ENCODE measurements at regions not wholly inside any gene's neighbourhood (a gene's known extent, or its start where the extent isn't known, plus 50 kb on each side); places are given as distances from the start of the nearest gene placed in this dataset.

DNA sequence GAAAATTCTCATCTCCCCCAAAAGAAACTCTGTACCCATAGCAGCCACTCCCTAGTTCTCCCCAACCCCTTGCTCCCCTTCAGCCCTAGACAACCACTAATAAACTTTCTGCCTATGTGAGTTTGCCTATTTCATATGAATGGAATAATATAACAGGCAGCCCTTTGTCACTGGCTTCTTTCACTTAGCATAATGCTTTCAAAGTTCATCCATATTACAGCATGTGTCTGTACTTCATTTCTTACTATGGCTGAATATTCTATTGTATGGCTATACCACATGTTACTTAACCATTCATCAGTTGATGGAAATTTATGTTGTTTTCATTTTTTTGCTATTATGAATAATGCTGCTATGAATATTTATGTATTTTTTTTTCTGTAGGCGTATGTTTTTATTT, 442.9 kb downstream of the SLC4A3 start:
- Histone ChIP-seq H3K36me3 (ENCODE audit: control insufficient read depth in 2 of 3, insufficient read depth in 3 of 3, low read length in 3 of 3) (no peaks in the 10 kb centered on the region), H3K4me3 (ENCODE audit: low read length in 3 of 3) (no peak overlapping the region), H3K9ac (ENCODE audit: low read length in 3 of 3) (no peak overlapping the region), H3K27ac (ENCODE audit: low read depth in 2 of 2, low read length in 2 of 2) (no peak overlapping the region), H3K27me3 (ENCODE audit: control insufficient read depth, insufficient read depth, low read length) (no peaks in the 10 kb centered on the region), H3K9me3 (ENCODE audit: control insufficient read depth in 2 of 3, insufficient read depth in 1 of 3, low read length in 3 of 3) (no peaks in the 10 kb centered on the region), H3K4me1 (ENCODE audit: control insufficient read depth in 2 of 3, insufficient read depth in 2 of 3, low read depth in 1 of 3, low read length in 3 of 3) (no peaks in the 10 kb centered on the region)
- TF ChIP-seq, protein P1, sequence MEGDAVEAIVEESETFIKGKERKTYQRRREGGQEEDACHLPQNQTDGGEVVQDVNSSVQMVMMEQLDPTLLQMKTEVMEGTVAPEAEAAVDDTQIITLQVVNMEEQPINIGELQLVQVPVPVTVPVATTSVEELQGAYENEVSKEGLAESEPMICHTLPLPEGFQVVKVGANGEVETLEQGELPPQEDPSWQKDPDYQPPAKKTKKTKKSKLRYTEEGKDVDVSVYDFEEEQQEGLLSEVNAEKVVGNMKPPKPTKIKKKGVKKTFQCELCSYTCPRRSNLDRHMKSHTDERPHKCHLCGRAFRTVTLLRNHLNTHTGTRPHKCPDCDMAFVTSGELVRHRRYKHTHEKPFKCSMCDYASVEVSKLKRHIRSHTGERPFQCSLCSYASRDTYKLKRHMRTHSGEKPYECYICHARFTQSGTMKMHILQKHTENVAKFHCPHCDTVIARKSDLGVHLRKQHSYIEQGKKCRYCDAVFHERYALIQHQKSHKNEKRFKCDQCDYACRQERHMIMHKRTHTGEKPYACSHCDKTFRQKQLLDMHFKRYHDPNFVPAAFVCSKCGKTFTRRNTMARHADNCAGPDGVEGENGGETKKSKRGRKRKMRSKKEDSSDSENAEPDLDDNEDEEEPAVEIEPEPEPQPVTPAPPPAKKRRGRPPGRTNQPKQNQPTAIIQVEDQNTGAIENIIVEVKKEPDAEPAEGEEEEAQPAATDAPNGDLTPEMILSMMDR (IDR thresholded peaks at IDR 0.05; ENCODE audit: borderline replicate concordance, extremely low read depth, insufficient read depth): no peak
- intact Hi-C loops (cut with DNase I): no loop called here
- no peak for FAIRE-seq
- DNase-seq: no peak

GRCh38 chr2:220071696-220072095, 444.3 kb downstream of the SLC4A3 start:
- no peak overlapping the region for H3K27ac ChIP-seq (ENCODE audit: low read depth in 2 of 2, low read length in 2 of 2)
- intact Hi-C loops (cut with DNase I): no loop called here
- FAIRE-seq: no peak

GRCh38 chr2:220072669-220073220, 445.3 kb downstream of the SLC4A3 start:
- H3K9me3 ChIP-seq (ENCODE audit: control insufficient read depth in 2 of 3, insufficient read depth in 1 of 3, low read length in 3 of 3): no peaks in the 10 kb centered on the region
- FAIRE-seq (no peak), DNase-seq (peak in 2 of 5 donors; percentile 39 to 40)
- intact Hi-C loops (cut with DNase I): no loop called here
- H3K36me3 ChIP-seq (ENCODE audit: control insufficient read depth in 2 of 3, insufficient read depth in 3 of 3, low read length in 3 of 3): no peaks in the 10 kb centered on the region
- no peak overlapping the region for H3K9ac ChIP-seq (ENCODE audit: low read length in 3 of 3)
- TF ChIP-seq, protein P1 (IDR thresholded peaks at IDR 0.05; ENCODE audit: borderline replicate concordance, extremely low read depth, insufficient read depth): no peak
- H3K27me3 ChIP-seq (ENCODE audit: control insufficient read depth, insufficient read depth, low read length): no peaks in the 10 kb centered on the region
- no peak overlapping the region for H3K4me3 ChIP-seq (ENCODE audit: low read length in 3 of 3)
- H3K4me1 ChIP-seq (ENCODE audit: control insufficient read depth in 2 of 3, insufficient read depth in 2 of 3, low read depth in 1 of 3, low read length in 3 of 3): no peaks in the 10 kb centered on the region
- H3K27ac ChIP-seq (ENCODE audit: low read depth in 2 of 2, low read length in 2 of 2): no peak overlapping the region

More at GRCh38 chr2:220071696-220072095, 444.3 kb downstream of the SLC4A3 start:
- no peak overlapping the region for H3K4me3 ChIP-seq (ENCODE audit: low read length in 3 of 3)
- no peaks in the 10 kb centered on the region for H3K27me3 ChIP-seq (ENCODE audit: control insufficient read depth, insufficient read depth, low read length)
- no peaks in the 10 kb centered on the region for H3K4me1 ChIP-seq (ENCODE audit: control insufficient read depth in 2 of 3, insufficient read depth in 2 of 3, low read depth in 1 of 3, low read length in 3 of 3)
- H3K9ac ChIP-seq (ENCODE audit: low read length in 3 of 3): no peak overlapping the region
- peak in 2 of 5 donors; percentile 28 to 55 for DNase-seq
- H3K9me3 ChIP-seq (ENCODE audit: control insufficient read depth in 2 of 3, insufficient read depth in 1 of 3, low read length in 3 of 3): no peaks in the 10 kb centered on the region
- TF ChIP-seq, protein P1 (IDR thresholded peaks at IDR 0.05; ENCODE audit: borderline replicate concordance, extremely low read depth, insufficient read depth): no peak
- no peaks in the 10 kb centered on the region for H3K36me3 ChIP-seq (ENCODE audit: control insufficient read depth in 2 of 3, insufficient read depth in 3 of 3, low read length in 3 of 3)

- no peak for FAIRE-seq
- TF ChIP-seq, protein P1 (IDR thresholded peaks at IDR 0.05; ENCODE audit: borderline replicate concordance, extremely low read depth, insufficient read depth): no peak
- intact Hi-C loops (cut with DNase I): no loop called here
- Histone ChIP-seq H3K9me3 (ENCODE audit: control insufficient read depth in 2 of 3, insufficient read depth in 1 of 3, low read length in 3 of 3) (no peaks in the 10 kb centered on the region), H3K27me3 (ENCODE audit: control insufficient read depth, insufficient read depth, low read length) (no peaks in the 10 kb centered on the region), H3K36me3 (ENCODE audit: control insufficient read depth in 2 of 3, insufficient read depth in 3 of 3, low read length in 3 of 3) (no peaks in the 10 kb centered on the region), H3K27ac (ENCODE audit: low read depth in 2 of 2, low read length in 2 of 2) (no peak overlapping the region), H3K4me3 (ENCODE audit: low read length in 3 of 3) (no peak overlapping the region), H3K4me1 (ENCODE audit: control insufficient read depth in 2 of 3, insufficient read depth in 2 of 3, low read depth in 1 of 3, low read length in 3 of 3) (no peaks in the 10 kb centered on the region), H3K9ac (ENCODE audit: low read length in 3 of 3) (no peak overlapping the region)
- no peak for DNase-seq
Observed at GRCh38 chr2:220075835-220076234, 448.4 kb downstream of the SLC4A3 start.

Data from kidney (tissue), 13 donors.